SJSA1 (cell line): ENCODE measurements at regions not wholly inside any gene's neighbourhood (a gene's known extent, or its start where the extent isn't known, plus 50 kb on each side); places are given as distances from the start of the nearest gene placed in this dataset.
"Not testable (repeated sequence)": the region's sequence is repeated elsewhere in the genome, so short reads cannot be mapped to it uniquely, and the experiment has no call there.

Experiments
- DNase-seq, 2 experiments: peaks; one replicate each; pipeline ENCODE4 v3.0.0-alpha.2; 2015 to 2020; ENCODE audit warnings: low spot score in 2 of 2, low read depth in 1 of 2
- H3K27ac ChIP-seq: fragments of 250-450 bp; sonication (Bioruptor Pico); 2 replicates; pipeline ENCODE4 v1.5.1; 2020; ENCODE audit warnings: mild to moderate bottlenecking, moderate library complexity
- H3K27me3 ChIP-seq: fragments of 250-450 bp; sonication (Bioruptor Pico); replicated peaks from 2 replicates; pipeline ENCODE4 v1.5.1; 2020; ENCODE audit warnings: mild to moderate bottlenecking, moderate library complexity
- H3K36me3 ChIP-seq: fragments of 250-450 bp; sonication (Bioruptor Pico); 2 replicates; pipeline ENCODE4 v1.5.1; 2020; ENCODE audit warnings: mild to moderate bottlenecking
- H3K4me1 ChIP-seq: fragments of 250-450 bp; sonication (Bioruptor Pico); replicated peaks from 2 replicates; pipeline ENCODE4 v1.6.1; 2021; ENCODE audit warnings: mild to moderate bottlenecking
- H3K4me3 ChIP-seq: fragments of 250-450 bp; sonication (Bioruptor Pico); 2 replicates; pipeline ENCODE4 v1.5.1; 2020; ENCODE audit warnings: mild to moderate bottlenecking
- H3K9me3 ChIP-seq: fragments of 250-450 bp; sonication (Bioruptor Pico); replicated peaks from 2 replicates; pipeline ENCODE4 v1.5.1; 2020; ENCODE audit warnings: mild to moderate bottlenecking

DNA sequence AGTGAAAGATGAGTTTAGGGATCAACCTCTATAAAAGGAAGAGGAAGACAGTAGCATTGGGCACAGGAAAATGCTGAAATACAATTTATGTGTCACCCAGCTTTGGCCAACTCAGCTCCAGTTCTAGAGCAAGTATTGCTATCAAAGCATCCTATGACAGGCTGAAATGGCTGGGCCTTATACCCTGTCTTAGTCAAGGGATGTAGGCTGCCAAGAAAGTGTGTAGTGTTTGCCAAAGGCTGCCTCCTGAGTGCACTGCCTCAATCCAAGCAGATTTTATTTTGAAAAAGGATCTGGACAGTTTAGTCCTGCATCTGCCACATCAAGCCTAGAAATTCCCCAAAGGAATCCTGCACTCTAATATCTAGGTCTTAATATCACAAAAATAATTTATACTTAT is 359.9 kb upstream of the ZC3H15 start:
- Histone ChIP-seq H3K9me3 (no peaks in the 10 kb centered on the region), H3K27ac (no peak overlapping the region), H3K4me1 (no peaks in the 10 kb centered on the region), H3K4me3 (no peak overlapping the region), H3K27me3 (no peaks in the 10 kb centered on the region; the same call in 1 of the 2 replicates), H3K36me3 (no peaks in the 10 kb centered on the region)
- DNase-seq, result no peak

DNA sequence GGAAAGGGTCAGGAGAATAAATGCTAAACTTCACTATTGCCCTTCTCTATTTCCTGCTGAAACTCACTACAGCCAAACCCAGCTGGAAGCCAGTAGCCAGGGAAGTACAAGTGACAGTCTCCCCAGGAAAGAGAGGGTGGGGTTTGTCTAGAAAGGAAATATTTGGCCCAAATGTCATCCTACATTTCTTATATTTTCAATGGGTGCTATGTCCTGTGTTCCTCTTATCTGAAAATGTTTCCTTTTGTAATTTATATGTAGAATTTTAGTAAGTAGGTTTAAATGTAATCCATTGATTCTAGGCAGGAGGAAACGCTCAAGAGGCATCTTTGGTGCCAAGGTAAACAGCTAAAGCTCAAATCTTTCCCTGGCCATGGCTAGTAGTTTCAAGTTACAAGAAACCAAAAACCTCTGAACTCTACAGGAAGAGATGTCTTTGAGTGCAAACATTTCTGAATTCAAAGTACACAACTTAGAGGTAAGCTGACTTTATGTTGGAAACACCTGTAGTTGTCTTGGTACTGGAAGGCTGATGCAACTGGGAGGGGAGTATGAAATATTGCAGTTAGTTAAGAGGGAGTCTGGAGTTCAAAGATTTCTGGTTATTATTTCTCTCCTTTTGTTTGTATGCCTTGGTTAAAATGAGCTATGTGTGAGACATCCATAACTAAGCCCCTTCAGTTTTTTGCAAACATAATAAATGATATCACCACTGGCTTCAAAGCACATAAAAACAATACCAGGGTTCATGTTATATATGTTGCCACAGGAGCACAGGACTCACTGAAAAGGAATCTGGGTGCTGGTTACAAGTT is 356.1 kb upstream of the ZC3H15 start:
- Histone ChIP-seq H3K9me3 (no peaks in the 10 kb centered on the region), H3K27me3 (no peaks in the 10 kb centered on the region; the same call in 1 of the 2 replicates), H3K4me3 (no peak overlapping the region), H3K27ac (no peak overlapping the region), H3K4me1 (no peaks in the 10 kb centered on the region), H3K36me3 (no peaks in the 10 kb centered on the region)
- no peak for DNase-seq

DNA sequence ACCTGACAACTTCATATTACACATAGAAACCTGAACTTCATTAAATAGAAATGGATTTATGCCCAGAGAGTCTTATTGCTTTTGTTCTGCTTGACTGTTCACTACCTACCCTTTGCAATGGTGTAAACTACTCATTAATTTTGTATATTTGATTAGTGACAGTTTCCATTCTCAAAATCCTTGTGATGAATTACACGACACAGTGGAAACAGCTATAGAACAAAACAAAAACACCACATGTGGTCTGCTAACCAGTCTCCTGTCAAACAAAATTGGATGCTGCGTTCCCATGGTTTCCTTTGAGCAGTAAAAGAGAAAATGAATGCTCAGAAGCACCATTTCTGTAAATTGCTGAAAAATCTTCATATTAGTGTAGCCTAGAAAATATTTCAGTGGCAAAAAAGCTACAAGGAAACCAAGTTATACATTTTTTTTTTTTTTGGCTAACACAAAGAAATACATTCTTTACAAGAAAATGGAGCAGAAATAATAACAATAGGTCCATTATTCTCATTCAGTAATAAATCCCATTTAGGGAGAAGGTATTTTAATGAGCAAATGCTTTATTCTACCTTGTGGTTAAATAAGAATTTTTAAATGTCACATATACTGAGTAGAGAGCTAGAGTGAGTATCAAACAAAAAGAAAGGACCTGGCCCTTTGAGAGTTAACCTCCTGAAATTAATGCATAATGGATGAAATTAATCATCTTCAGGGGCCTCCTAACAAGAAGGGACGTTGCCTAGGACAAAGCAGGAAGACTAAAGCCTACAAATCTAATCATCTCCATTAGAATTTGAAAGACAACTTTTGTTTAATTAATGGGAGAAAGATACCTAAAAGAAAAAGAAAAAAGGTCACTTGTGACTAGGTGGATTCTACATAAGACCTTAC is 355.1 kb upstream of the ZC3H15 start:
- H3K27ac ChIP-seq, result no peak overlapping the region
- no peak for DNase-seq
- H3K4me3 ChIP-seq, result no peak overlapping the region
- no peaks in the 10 kb centered on the region for H3K36me3 ChIP-seq
- H3K4me1 ChIP-seq, result no peaks in the 10 kb centered on the region
- no peaks in the 10 kb centered on the region for H3K27me3 ChIP-seq
- no peaks in the 10 kb centered on the region for H3K9me3 ChIP-seq

DNA sequence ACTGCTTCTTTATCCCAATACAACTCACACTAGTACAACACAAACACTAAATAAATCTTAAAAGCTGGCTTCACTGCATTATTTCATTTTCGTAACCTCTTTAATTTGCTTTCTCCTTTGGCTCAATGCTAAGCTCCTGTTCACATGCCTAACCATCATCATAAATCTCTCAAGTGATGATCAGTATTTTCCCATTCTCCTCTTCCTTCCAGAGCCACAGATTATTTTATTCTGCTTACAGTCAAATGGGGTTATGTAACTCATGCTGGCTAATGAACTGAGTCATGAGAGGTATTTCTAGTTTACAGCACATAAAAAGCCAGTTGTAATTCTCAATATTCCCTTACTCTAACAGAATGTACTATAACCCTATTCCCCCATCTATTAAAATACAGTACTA is 350.4 kb upstream of the ZC3H15 start:
- H3K4me1 ChIP-seq, result no peaks in the 10 kb centered on the region
- H3K27me3 ChIP-seq, result no peaks in the 10 kb centered on the region
- H3K36me3 ChIP-seq, result no peaks in the 10 kb centered on the region
- DNase-seq, result no peak
- no peaks in the 10 kb centered on the region for H3K9me3 ChIP-seq
- no peak overlapping the region for H3K4me3 ChIP-seq
- no peak overlapping the region for H3K27ac ChIP-seq

DNA sequence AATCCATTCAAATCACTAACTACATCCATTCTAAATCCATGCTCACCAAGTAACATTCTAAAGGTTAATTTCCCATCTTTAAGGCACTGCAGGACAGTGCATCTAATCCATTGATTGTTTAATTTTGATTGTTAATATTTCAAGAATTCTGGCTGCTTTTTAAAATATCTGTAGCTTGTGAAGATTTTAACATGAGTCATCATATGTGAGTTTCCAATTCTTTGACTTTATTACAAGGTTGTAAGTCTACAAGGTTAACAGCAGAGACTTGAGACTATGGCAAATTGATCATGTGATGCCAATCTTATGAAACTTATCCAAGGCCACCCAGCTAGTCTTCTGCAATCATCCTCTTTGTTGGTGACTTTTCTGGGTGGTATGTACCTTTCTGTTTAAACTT is 349.2 kb upstream of the ZC3H15 start:
- Histone ChIP-seq H3K27ac (no peak overlapping the region), H3K4me1 (no peaks in the 10 kb centered on the region), H3K27me3 (no peaks in the 10 kb centered on the region), H3K4me3 (no peak overlapping the region), H3K9me3 (no peaks in the 10 kb centered on the region), H3K36me3 (no peaks in the 10 kb centered on the region)
- DNase-seq, result no peak

DNA sequence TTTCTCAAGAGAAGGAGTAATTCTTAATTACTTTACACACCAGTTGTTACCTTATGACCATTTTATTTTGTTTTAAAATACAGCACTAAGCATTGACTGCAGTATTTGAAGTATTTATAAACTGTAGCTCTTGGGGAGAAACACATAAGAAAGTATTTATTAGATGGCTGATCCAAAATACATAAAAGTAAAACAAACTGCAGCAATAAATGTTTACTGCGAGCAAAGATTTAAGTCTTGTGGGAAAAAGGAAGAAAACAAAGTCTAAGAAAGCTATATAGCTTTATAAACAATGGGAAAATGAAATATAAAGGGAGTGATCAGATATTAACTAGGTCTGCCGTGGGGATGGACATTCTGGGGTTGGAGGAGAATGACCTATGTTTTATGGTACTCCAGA is 347.2 kb upstream of the ZC3H15 start:
- DNase-seq, result no peak
- no peak overlapping the region for H3K27ac ChIP-seq
- H3K36me3 ChIP-seq, result no peaks in the 10 kb centered on the region
- no peaks in the 10 kb centered on the region for H3K27me3 ChIP-seq
- no peaks in the 10 kb centered on the region for H3K4me1 ChIP-seq
- no peaks in the 10 kb centered on the region for H3K9me3 ChIP-seq
- H3K4me3 ChIP-seq, result no peak overlapping the region

DNA sequence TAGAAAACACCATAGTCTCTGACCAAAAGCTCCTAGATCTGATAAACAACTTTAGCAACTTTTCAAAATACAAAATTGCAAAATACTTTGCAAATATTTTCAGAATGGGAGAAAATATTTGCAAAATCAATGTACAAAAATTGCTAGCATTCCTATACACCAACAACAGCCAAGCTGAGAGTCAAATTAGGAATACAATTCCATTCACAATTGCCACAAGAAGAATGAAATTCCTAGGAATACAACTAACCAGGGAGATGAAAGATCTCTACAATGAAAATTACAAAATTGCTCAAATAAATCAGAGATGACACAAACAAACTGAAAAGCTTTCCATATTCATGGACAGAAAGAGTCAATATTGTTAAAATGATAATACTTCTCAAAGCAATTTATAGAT is 327.0 kb upstream of the ZC3H15 start:
- Histone ChIP-seq H3K27ac (no peak overlapping the region), H3K27me3 (no peaks in the 10 kb centered on the region), H3K4me1 (no peaks in the 10 kb centered on the region), H3K9me3 (no peaks in the 10 kb centered on the region), H3K4me3 (no peak overlapping the region), H3K36me3 (no peaks in the 10 kb centered on the region)
- DNase-seq, result no peak

DNA sequence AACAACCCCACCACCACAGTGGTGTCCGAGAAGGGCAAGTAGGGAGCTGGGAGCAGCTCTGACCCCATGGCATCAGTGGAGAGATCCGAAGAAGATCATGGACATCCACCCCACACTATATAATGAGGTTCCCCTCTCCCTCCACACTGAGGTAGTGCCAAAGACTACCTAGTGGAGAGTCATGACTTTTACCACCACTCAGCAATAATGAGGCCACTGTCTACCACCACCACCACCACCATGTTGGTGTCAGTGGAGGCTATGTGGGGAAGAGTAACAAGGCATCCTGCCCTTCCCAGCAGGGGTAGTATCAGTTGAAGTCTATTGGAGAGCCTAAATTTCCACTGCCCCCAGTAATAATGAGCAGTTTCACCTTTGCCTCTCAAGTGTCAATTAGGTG is 321.7 kb upstream of the ZC3H15 start:
- H3K27ac ChIP-seq, result no peak overlapping the region
- no peak for DNase-seq
- H3K4me3 ChIP-seq, result no peak overlapping the region
- no peaks in the 10 kb centered on the region for H3K36me3 ChIP-seq
- H3K4me1 ChIP-seq, result no peaks in the 10 kb centered on the region
- H3K27me3 ChIP-seq, result no peaks in the 10 kb centered on the region
- no peaks in the 10 kb centered on the region for H3K9me3 ChIP-seq

DNA sequence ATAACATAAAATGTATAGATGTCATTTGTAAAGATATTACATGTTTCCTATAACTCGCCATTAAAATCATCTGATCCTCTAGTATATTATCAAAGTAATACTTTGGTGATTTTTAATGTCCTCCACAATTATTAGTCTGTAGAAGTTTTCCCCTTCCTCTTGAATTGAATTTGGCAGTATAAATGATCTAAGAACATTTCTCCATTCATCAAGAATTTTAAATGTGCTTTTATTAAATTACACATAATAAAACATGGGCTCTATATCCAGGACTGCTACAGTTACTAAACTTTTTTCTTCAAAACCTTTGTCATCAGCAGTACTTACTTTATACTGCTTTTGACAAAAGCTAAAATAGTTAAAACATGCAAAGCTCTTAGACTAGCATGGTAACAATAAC is 315.4 kb upstream of the ZC3H15 start:
- no peak overlapping the region for H3K27ac ChIP-seq
- no peak for DNase-seq
- H3K9me3 ChIP-seq, result no peaks in the 10 kb centered on the region
- no peaks in the 10 kb centered on the region for H3K4me1 ChIP-seq
- H3K36me3 ChIP-seq, result no peaks in the 10 kb centered on the region
- no peak overlapping the region for H3K4me3 ChIP-seq
- no peaks in the 10 kb centered on the region for H3K27me3 ChIP-seq

DNA sequence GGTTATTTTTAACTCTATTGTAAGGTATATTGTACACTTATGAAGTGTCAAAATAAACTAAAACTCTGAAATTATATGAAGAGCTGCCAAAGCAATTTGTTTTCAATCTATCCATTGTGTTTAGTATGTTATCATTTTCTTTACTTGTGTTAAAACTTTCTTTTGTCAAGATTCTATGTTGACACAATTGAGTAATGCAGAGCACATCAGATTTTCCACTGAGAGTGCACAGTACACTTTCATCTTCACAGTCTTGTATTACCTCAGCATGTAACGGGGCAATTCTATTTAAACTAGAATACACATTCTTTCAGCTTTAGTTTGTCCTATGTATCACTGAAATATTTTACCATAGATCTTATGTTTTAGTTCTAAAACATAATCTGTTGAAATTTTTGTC is 304.4 kb upstream of the ZC3H15 start:
- Histone ChIP-seq H3K27me3 (no peaks in the 10 kb centered on the region), H3K36me3 (no peaks in the 10 kb centered on the region), H3K4me3 (no peak overlapping the region), H3K9me3 (no peaks in the 10 kb centered on the region), H3K4me1 (no peaks in the 10 kb centered on the region), H3K27ac (no peak overlapping the region)
- DNase-seq, result no peak

DNA sequence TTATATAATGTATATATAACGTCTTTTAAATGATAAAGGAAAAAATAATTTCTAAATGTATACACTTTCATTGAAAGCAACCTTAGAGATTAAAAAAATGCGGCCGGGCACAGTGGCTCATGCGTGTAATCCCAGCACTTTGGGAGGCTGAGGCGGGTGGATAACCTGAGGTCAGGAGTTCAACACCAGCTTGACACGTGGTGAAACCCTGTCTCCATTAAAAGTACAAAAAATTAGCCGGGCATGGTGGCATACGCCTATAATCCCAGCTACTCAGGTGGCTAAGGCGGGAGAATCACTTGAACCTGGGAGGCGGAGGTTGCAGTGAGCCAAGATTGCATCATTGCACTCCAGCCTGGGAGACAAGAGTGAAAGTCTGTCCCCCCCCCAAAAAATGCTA is 303.7 kb upstream of the ZC3H15 start:
- not testable (repeated sequence) for H3K9me3 ChIP-seq, DNase-seq, H3K4me3 ChIP-seq, H3K27me3 ChIP-seq, H3K27ac ChIP-seq, H3K4me1 ChIP-seq, H3K36me3 ChIP-seq

DNA sequence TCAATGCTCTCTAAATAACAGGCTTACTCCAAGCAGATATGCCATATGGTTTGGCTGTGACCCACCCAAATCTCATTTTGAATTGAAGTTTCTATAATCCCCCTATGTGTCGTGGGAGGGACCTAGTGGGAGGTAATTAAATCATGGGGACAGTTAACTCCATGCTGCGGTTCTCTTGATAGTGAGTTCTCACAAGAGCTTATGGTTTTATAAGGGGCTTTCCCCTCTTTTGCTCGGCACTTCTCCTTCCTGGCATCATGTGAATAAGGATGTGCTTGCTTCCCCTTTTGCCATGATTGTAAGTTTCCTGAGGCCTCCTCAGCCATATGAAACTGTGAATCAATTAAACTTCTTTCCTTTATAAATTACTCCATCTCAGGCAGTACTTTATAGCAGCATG is 302.7 kb upstream of the ZC3H15 start:
- Histone ChIP-seq H3K4me1 (no peaks in the 10 kb centered on the region), H3K9me3 (no peaks in the 10 kb centered on the region), H3K27me3 (no peaks in the 10 kb centered on the region), H3K27ac (no peak overlapping the region), H3K4me3 (no peak overlapping the region), H3K36me3 (no peaks in the 10 kb centered on the region)
- no peak for DNase-seq

DNA sequence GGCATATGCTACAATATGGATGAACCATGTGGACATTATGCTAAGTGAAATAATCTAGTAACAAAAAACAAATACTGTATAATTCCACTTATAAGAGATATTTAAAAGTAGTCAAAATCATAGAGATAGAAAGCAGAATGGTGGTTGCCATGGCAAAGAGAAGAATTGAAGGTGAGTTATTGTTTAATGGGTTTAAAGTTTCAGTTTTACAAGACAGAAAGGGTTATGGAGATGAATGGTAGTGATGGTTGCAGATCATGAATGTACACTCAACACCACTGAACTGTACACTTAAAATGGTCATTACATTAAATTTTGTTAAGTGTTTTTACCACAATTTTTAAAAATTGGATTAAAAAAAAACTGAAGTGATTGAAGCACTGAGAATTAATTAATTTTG is 298.2 kb upstream of the ZC3H15 start:
- no peaks in the 10 kb centered on the region for H3K9me3 ChIP-seq
- no peak overlapping the region for H3K27ac ChIP-seq
- H3K27me3 ChIP-seq, result no peaks in the 10 kb centered on the region
- H3K36me3 ChIP-seq, result no peaks in the 10 kb centered on the region
- H3K4me1 ChIP-seq, result no peaks in the 10 kb centered on the region
- DNase-seq, result no peak
- no peak overlapping the region for H3K4me3 ChIP-seq

DNA sequence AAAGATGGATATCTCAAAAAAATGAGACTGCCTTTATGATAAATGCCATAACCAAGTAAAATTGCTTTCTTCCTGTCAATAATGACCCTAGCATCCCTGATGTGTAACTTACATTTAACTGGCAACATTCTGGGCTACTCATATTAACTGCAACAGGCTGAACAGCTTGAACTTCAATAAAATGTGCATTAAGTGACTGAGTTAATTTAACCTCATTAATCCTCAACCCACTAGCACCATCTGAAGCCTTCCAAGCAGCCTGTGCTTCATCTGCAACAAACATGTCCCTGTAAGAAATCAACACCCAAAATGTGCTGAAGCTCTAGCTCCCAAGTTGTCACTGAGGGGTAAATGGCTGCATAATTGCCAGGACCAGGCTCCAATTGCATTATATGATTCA is 296.2 kb upstream of the ZC3H15 start:
- no peak overlapping the region for H3K4me3 ChIP-seq
- DNase-seq, result no peak
- no peaks in the 10 kb centered on the region for H3K4me1 ChIP-seq
- no peak overlapping the region for H3K27ac ChIP-seq
- no peaks in the 10 kb centered on the region for H3K36me3 ChIP-seq
- no peaks in the 10 kb centered on the region for H3K9me3 ChIP-seq
- no peaks in the 10 kb centered on the region for H3K27me3 ChIP-seq
